Hepatocyte (in vitro differentiated cells): ENCODE measurements at regions not wholly inside any gene's neighbourhood (a gene's known extent, or its start where the extent isn't known, plus 50 kb on each side); places are given as distances from the start of the nearest gene placed in this dataset.

Experiments
- DNase-seq: peaks from one replicate; pipeline ENCODE4 v3.0.0-alpha.2; 2016; ENCODE audit warnings: low spot score
- H2AFZ ChIP-seq: fragments of 200-600 bp; sonication (generic); 2 replicates; pipeline ENCODE4 v1.6.0; 2016; ENCODE audit warnings: antibody characterized with exemption, mild to moderate bottlenecking
- H3K27ac ChIP-seq: fragments of 200-600 bp; sonication (generic); 2 replicates; pipeline ENCODE4 v1.5.1; 2016; ENCODE audit warnings: mild to moderate bottlenecking
- H3K27me3 ChIP-seq: fragments of 200-600 bp; sonication (generic); 2 replicates; pipeline ENCODE4 v1.6.1; 2016
- H3K36me3 ChIP-seq: fragments of 200-600 bp; sonication (generic); replicated peaks from 2 replicates; pipeline ENCODE4 v1.5.1; 2016; ENCODE audit warnings: low read depth; ENCODE audit not compliant: insufficient read depth
- H3K4me1 ChIP-seq: fragments of 200-600 bp; sonication (generic); 2 replicates; pipeline ENCODE4 v1.5.1; 2016; ENCODE audit warnings: mild to moderate bottlenecking, moderate library complexity; ENCODE audit not compliant: insufficient read depth
- H3K4me2 ChIP-seq: fragments of 200-600 bp; sonication (generic); 2 replicates; pipeline ENCODE4 v1.6.0; 2016
- H3K4me3 ChIP-seq: fragments of 200-600 bp; sonication (generic); 2 replicates; pipeline ENCODE4 v1.5.1; 2016; ENCODE audit warnings: mild to moderate bottlenecking
- H3K79me2 ChIP-seq: fragments of 200-600 bp; sonication (generic); 2 replicates; pipeline ENCODE4 v1.6.0; 2017; ENCODE audit warnings: mild to moderate bottlenecking
- H3K9me2 ChIP-seq: fragments of 200-600 bp; sonication (generic); replicated peaks from 2 replicates; pipeline ENCODE4 v1.6.0; 2017; ENCODE audit warnings: mild to moderate bottlenecking; ENCODE audit not compliant: insufficient read depth
- H3K9me3 ChIP-seq: fragments of 200-600 bp; sonication (generic); 2 replicates; pipeline ENCODE4 v1.5.1; 2016; ENCODE audit warnings: low read depth, mild to moderate bottlenecking
- H4K20me1 ChIP-seq: fragments of 200-600 bp; sonication (generic); 2 replicates; pipeline ENCODE4 v1.6.0; 2016; ENCODE audit warnings: mild to moderate bottlenecking; ENCODE audit not compliant: insufficient read depth, poor library complexity, severe bottlenecking
- EZH2 ChIP-seq: fragments of 200-600 bp; sonication (generic); IDR thresholded peaks from 2 replicates; pipeline ENCODE4 v1.6.1; 2016; ENCODE audit warnings: antibody characterized with exemption, mild to moderate bottlenecking, borderline replicate concordance
- EZH2phosphoT487 ChIP-seq: fragments of 200-600 bp; sonication (generic); IDR thresholded peaks from one replicate; pipeline ENCODE4 v1.6.1; 2018; ENCODE audit warnings: antibody characterized with exemption, mild to moderate bottlenecking, low read depth, moderate library complexity; ENCODE audit not compliant: unreplicated experiment, severe bottlenecking
- WGBS: methylation state at CpG from one replicate; pipeline ENCODE4 v1.1.6; 2016; ENCODE audit warnings: low lambda C conversion rate; ENCODE audit errors: missing lambda C conversion rate; 5-methylcytosine and 5-hydroxymethylcytosine counted together
- TF ChIP-seq, protein P1 (sequence below): fragments of 200-600 bp; sonication (generic); IDR thresholded peaks from 2 replicates; pipeline ENCODE4 v1.5.1; 2016; ENCODE audit warnings: antibody characterized with exemption, mild to moderate bottlenecking; ENCODE audit not compliant: poor library complexity

GRCh38 chr6:48747040-48747439 lies 636.0 kb upstream of the PTCHD4 start:
- 46% methylated on average over 2 of the region's 2 CpGs for WGBS
- no peaks in the 10 kb centered on the region for H3K9me3 ChIP-seq
- H3K79me2 ChIP-seq, result no peaks in the 10 kb centered on the region
- DNase-seq, result no peak
- TF ChIP-seq, protein P1, sequence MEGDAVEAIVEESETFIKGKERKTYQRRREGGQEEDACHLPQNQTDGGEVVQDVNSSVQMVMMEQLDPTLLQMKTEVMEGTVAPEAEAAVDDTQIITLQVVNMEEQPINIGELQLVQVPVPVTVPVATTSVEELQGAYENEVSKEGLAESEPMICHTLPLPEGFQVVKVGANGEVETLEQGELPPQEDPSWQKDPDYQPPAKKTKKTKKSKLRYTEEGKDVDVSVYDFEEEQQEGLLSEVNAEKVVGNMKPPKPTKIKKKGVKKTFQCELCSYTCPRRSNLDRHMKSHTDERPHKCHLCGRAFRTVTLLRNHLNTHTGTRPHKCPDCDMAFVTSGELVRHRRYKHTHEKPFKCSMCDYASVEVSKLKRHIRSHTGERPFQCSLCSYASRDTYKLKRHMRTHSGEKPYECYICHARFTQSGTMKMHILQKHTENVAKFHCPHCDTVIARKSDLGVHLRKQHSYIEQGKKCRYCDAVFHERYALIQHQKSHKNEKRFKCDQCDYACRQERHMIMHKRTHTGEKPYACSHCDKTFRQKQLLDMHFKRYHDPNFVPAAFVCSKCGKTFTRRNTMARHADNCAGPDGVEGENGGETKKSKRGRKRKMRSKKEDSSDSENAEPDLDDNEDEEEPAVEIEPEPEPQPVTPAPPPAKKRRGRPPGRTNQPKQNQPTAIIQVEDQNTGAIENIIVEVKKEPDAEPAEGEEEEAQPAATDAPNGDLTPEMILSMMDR, result no peak
- TF ChIP-seq EZH2phosphoT487 (no peak), EZH2 (no peak)
- no peak overlapping the region for H2AFZ ChIP-seq
- H4K20me1 ChIP-seq, result no peaks in the 10 kb centered on the region
- H3K36me3 ChIP-seq, result no peaks in the 10 kb centered on the region
- no peaks in the 10 kb centered on the region for H3K4me1 ChIP-seq
- no peak overlapping the region for H3K27ac ChIP-seq
- no peaks in the 10 kb centered on the region for H3K27me3 ChIP-seq
- no peaks in the 10 kb centered on the region for H3K9me2 ChIP-seq
- no peak overlapping the region for H3K4me2 ChIP-seq
- H3K4me3 ChIP-seq, result no peak overlapping the region

DNA sequence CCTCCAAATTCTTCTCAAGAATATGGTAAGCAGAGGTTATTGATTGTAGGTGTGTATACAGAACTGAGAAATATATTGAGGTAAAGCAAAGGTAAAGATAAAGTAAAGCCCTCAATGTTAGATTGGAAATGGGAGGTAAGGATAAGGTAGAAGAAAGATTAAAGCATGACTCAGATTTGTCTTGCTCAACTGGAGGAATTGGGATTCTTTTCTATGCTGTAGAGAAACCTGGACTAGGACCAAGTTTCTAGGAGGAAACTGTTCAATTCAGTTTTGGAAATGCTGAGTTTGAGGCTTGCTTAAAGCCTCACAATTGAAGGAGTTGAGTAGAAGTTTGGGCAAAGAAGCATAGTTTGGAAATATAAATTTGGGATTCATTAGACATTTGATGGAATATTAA lies 634.0 kb upstream of the PTCHD4 start:
- Histone ChIP-seq H3K9me3 (no peaks in the 10 kb centered on the region), H3K4me3 (no peak overlapping the region), H3K27ac (no peak overlapping the region), H2AFZ (no peak overlapping the region), H4K20me1 (no peaks in the 10 kb centered on the region), H3K4me2 (no peak overlapping the region), H3K36me3 (no peaks in the 10 kb centered on the region), H3K79me2 (no peaks in the 10 kb centered on the region), H3K9me2 (no peaks in the 10 kb centered on the region), H3K27me3 (no peaks in the 10 kb centered on the region), H3K4me1 (no peaks in the 10 kb centered on the region)
- no peak for TF ChIP-seq EZH2phosphoT487
- DNase-seq, result no peak

DNA sequence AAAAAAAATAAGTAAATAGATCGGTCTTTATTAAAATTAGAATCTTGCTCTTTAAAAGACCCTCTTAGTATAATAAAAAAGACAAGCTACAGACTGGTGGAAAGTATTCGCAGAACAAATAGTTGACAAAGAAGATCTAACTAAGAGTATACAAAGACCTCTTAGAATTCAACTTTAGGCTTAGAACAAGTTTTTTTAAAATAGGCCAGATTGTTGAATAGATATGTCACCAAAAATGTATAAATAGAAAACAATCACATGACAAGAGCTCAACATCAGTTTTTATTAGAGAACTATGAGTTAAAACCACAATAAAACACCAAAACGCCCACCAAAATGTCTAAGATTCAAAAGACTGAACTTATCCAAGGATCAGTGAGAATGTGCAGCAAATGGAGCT lies 632.7 kb upstream of the PTCHD4 start:
- no peaks in the 10 kb centered on the region for H3K27me3 ChIP-seq
- 88% methylated on average over 3 of the region's 3 CpGs for WGBS
- no peak overlapping the region for H3K4me2 ChIP-seq
- no peaks in the 10 kb centered on the region for H3K79me2 ChIP-seq
- no peaks in the 10 kb centered on the region for H4K20me1 ChIP-seq
- no peaks in the 10 kb centered on the region for H3K9me3 ChIP-seq
- no peaks in the 10 kb centered on the region for H3K4me1 ChIP-seq
- no peak overlapping the region for H3K4me3 ChIP-seq
- H3K27ac ChIP-seq, result no peak overlapping the region
- DNase-seq, result no peak
- no peak overlapping the region for H2AFZ ChIP-seq
- H3K9me2 ChIP-seq, result no peaks in the 10 kb centered on the region
- TF ChIP-seq EZH2 (no peak), EZH2phosphoT487 (no peak)
- TF ChIP-seq, protein P1, result no peak
- H3K36me3 ChIP-seq, result no peaks in the 10 kb centered on the region

DNA sequence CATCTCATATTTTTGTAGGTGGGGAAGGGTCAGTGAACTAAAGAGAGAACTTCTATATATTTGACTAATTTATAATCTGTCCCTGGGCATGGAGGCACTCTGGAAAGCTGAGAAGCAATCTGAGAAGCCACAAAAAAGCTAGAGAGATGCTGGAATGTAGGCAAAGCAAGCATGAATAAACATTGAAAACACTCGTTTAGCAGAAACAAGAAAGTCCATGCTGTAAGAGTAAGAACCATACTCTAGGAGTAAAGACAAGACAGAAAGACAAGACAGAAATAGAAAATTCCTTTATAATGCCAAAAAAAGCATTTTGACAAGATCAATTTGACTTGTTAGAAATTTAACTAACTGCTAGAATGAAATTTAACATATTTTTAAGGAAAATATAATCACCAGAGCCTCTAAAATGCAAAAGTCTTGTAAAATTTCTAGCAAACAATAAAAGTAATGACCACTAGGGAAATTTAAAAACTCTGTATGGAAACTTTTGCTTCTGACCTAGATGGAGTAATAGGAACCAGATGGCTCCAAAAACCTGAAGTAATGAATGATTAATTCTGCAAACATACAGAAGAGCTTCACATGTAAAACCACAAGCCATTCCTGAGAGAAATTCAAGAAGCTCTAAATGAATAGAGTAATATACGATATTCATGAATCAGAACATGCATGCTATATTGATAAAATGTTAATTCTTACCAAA lies 625.7 kb upstream of the PTCHD4 start:
- no peak overlapping the region for H2AFZ ChIP-seq
- WGBS, result 59% methylated on average over 2 of the region's 2 CpGs
- no peak for DNase-seq
- no peaks in the 10 kb centered on the region for H3K79me2 ChIP-seq
- no peaks in the 10 kb centered on the region for H3K4me1 ChIP-seq
- H3K27ac ChIP-seq, result no peak overlapping the region
- no peaks in the 10 kb centered on the region for H3K36me3 ChIP-seq
- no peaks in the 10 kb centered on the region for H3K9me2 ChIP-seq
- no peaks in the 10 kb centered on the region for H4K20me1 ChIP-seq
- TF ChIP-seq EZH2phosphoT487, result no peak
- TF ChIP-seq, protein P1, result no peak
- TF ChIP-seq EZH2, result no peak
- H3K27me3 ChIP-seq, result no peaks in the 10 kb centered on the region
- no peak overlapping the region for H3K4me3 ChIP-seq
- no peaks in the 10 kb centered on the region for H3K9me3 ChIP-seq
- H3K4me2 ChIP-seq, result no peak overlapping the region
